ENCODE measurements at regions not wholly inside any gene's neighbourhood (a gene's known extent, or its start where the extent isn't known, plus 50 kb on each side); places are given as distances from the start of the nearest gene placed in this dataset.

DNA sequence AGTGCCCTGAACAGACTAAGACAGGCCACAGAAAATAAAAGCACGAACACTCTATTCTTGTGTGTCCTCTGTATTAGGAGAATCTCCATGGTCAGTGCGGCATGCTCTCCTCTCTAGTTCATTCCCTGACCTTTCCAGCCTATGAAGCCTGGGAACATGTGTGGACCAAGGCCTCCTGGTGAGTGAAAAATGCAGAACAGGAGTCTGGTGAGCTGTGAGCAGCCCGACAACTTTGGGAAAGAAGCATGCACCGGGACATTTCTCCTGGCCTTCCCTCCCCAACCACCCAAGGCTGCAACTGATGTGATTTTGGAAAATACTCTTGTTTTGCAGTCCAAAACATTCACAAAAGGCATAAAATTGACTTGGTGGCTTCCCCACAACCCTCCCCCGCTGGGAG lies 878.3 kb upstream of the ID2 start:
- no peak overlapping the region for H3K27ac ChIP-seq
- H3K4me1 ChIP-seq, result no peaks in the 10 kb centered on the region
- H3K4me3 ChIP-seq (replicated peaks in 1 of 3), result no peak overlapping the region
- intact Hi-C loops (cut with DNase I), result no loop called here
- H3K9me3 ChIP-seq, result no peaks in the 10 kb centered on the region
- H3K36me3 ChIP-seq, result no peaks in the 10 kb centered on the region
- H3K27me3 ChIP-seq, result no peaks in the 10 kb centered on the region
- no peak for DNase-seq
- TF ChIP-seq POLR2A (IDR thresholded peaks at IDR 0.05) (no peak), CTCF (IDR thresholded peaks at IDR 0.05) (no peak)
- WGBS, 2 donors, result 88 to 96% methylated on average over 5 of the region's 5 CpGs

GRCh38 chr2:7809640-7810039 lies 872.2 kb upstream of the ID2 start:
- Histone ChIP-seq H3K27ac (no peak overlapping the region), H3K4me3 (replicated peaks in 1 of 3) (no peak overlapping the region), H3K27me3 (no peaks in the 10 kb centered on the region), H3K4me1 (no peaks in the 10 kb centered on the region), H3K36me3 (no peaks in the 10 kb centered on the region), H3K9me3 (no peaks in the 10 kb centered on the region)
- DNase-seq, result no peak
- intact Hi-C loops (cut with DNase I), result no loop called here
- WGBS, 2 donors, result 87 to 90% methylated on average over 3 of the region's 3 CpGs
- TF ChIP-seq POLR2A (IDR thresholded peaks at IDR 0.05), result no peak
- TF ChIP-seq CTCF (IDR thresholded peaks at IDR 0.05), result no peak

DNA sequence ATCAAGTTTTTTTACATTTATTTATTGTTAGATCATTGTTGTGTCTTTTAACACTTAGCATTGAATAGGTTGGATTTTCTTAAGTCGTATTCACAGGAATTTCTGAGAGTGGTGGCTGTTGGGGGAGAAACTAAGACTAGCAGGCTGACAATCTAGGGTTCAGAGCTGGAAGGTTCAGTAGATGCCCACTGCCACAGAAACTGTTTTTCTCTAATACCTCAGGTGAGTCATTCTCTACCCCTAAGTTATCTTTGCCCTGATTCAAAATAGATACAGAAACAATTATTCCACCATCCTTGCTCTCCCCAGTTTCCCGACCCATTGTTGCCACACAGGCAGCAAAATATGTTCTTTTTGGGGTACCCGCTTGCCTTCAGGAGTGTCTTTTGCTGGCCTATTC lies 870.8 kb upstream of the ID2 start:
- no peaks in the 10 kb centered on the region for H3K9me3 ChIP-seq
- H3K4me3 ChIP-seq (replicated peaks in 1 of 3), result no peak overlapping the region
- no peaks in the 10 kb centered on the region for H3K4me1 ChIP-seq
- no peaks in the 10 kb centered on the region for H3K27me3 ChIP-seq
- intact Hi-C loops (cut with DNase I), result no loop called here
- TF ChIP-seq POLR2A (IDR thresholded peaks at IDR 0.05) (no peak), CTCF (IDR thresholded peaks at IDR 0.05) (no peak)
- DNase-seq, result no peak
- 95 to 97% methylated on average over 3 of the region's 3 CpGs for WGBS, 2 donors
- no peaks in the 10 kb centered on the region for H3K36me3 ChIP-seq
- H3K27ac ChIP-seq, result no peak overlapping the region

DNA sequence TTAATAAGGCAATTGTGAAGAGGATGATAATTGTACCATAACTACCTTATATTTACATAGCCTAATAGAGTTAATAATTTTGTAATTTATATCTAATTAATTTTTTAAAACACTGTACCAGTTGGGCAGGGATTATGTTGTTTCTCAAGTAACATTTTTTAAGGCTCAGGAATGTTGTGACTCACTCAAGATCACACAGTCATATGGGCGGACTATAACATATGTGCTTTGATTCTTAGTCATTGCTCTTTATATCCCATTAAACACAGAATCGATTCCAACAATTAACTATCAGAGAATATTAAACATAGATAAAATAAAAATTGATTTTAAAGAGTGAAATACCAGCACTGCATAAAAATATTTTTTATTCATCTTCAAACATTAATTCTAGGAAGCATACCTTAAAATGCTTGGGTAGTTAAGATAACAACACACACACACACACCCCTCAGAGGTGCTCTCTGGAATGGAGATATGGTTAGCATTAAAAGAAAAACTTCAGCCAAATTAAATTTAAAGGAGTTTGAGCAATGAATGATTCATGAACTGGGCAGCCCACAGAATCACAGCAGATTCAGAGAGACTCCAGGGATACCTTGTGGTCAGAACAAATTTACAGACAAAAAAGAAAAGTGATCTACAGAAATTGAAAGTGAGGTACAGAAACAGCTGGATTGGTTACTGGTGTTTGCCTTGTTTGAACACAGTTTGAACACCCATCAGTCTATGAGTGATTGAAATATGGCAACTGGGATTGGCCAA lies 869.4 kb upstream of the ID2 start:
- no peaks in the 10 kb centered on the region for H3K9me3 ChIP-seq
- intact Hi-C loops (cut with DNase I), result no loop called here

More for the DNA sequence above, 869.4 kb upstream of the ID2 start:
- Histone ChIP-seq H3K36me3 (no peaks in the 10 kb centered on the region), H3K27ac (no peak overlapping the region), H3K27me3 (no peaks in the 10 kb centered on the region), H3K4me3 (replicated peaks in 1 of 3) (no peak overlapping the region), H3K4me1 (no peaks in the 10 kb centered on the region)
- TF ChIP-seq POLR2A (IDR thresholded peaks at IDR 0.05) (no peak), CTCF (IDR thresholded peaks at IDR 0.05) (no peak)
- DNase-seq, result no peak
- 93 to 96% methylated on average over 2 of the region's 2 CpGs for WGBS, 2 donors
